Memory B cell (primary cell): ENCODE measurements at regions not wholly inside any gene's neighbourhood (a gene's known extent, or its start where the extent isn't known, plus 50 kb on each side); places are given as distances from the start of the nearest gene placed in this dataset.
"Not testable (repeated sequence)": the region's sequence is repeated elsewhere in the genome, so short reads cannot be mapped to it uniquely, and the experiment has no call there.

Experiments used
- ATAC-seq: fragments of 150-1000 bp; cut with Tn5 transposase; 2 replicates; pipeline ENCODE4 v1.10.0; 2021; ENCODE audit warnings: low read depth, mild to moderate bottlenecking, moderate library complexity
- DNase-seq, 2 donors: peaks; one replicate each; pipeline ENCODE4 v3.0.0; 2022; ENCODE audit warnings: low spot score in 2 of 2
- H3K27ac Mint-ChIP-seq: one replicate; pipeline ENCODE4 v1.8.0; 2022; ENCODE audit warnings: mild to moderate bottlenecking, moderate library complexity, mixed read lengths
- H3K27me3 Mint-ChIP-seq: one replicate; pipeline ENCODE4 v1.8.0; 2022; ENCODE audit warnings: mixed read lengths
- H3K36me3 Mint-ChIP-seq: one replicate; pipeline ENCODE4 v1.8.0; 2022; ENCODE audit warnings: mild to moderate bottlenecking, mixed read lengths
- H3K4me1 Mint-ChIP-seq: one replicate; pipeline ENCODE4 v1.8.0; 2022; ENCODE audit warnings: mixed read lengths
- H3K4me3 Mint-ChIP-seq: one replicate; pipeline ENCODE4 v1.8.0; 2022; ENCODE audit warnings: mild to moderate bottlenecking, moderate library complexity, mixed read lengths
- H3K9me3 Mint-ChIP-seq: one replicate; pipeline ENCODE4 v1.8.0; 2022; ENCODE audit warnings: mixed read lengths

- no peaks in the 10 kb centered on the region for H3K27me3 Mint-ChIP-seq
- no peak overlapping the region for H3K4me3 Mint-ChIP-seq
- ATAC-seq, result no peak
- no peaks in the 10 kb centered on the region for H3K4me1 Mint-ChIP-seq
- peaks cover 2% of the 10 kb centered on the region for H3K9me3 Mint-ChIP-seq
- no peak for DNase-seq
- H3K27ac Mint-ChIP-seq, result no peak overlapping the region
- H3K36me3 Mint-ChIP-seq, result no peaks in the 10 kb centered on the region
Measured at GRCh38 chr12:83559650-83560049, 872.9 kb downstream of the TMTC2 start.

GRCh38 chr12:83556040-83556439 lies 869.3 kb downstream of the TMTC2 start:
- not testable (repeated sequence) for ATAC-seq, H3K4me3 Mint-ChIP-seq, H3K36me3 Mint-ChIP-seq, DNase-seq, H3K27ac Mint-ChIP-seq, H3K9me3 Mint-ChIP-seq, H3K27me3 Mint-ChIP-seq, H3K4me1 Mint-ChIP-seq

GRCh38 chr12:83541446-83541845 lies 854.7 kb downstream of the TMTC2 start:
- Mint-ChIP-seq H3K4me3 (no peak overlapping the region), H3K9me3 (peaks cover 2% of the 10 kb centered on the region), H3K27ac (no peak overlapping the region), H3K27me3 (no peaks in the 10 kb centered on the region), H3K4me1 (no peaks in the 10 kb centered on the region), H3K36me3 (no peaks in the 10 kb centered on the region)
- ATAC-seq, result no peak
- no peak for DNase-seq

GRCh38 chr12:83538361-83538965 lies 851.8 kb downstream of the TMTC2 start:
- no peaks in the 10 kb centered on the region for H3K27me3 Mint-ChIP-seq
- ATAC-seq (no peak), DNase-seq (no peak)
- H3K4me1 Mint-ChIP-seq, result no peaks in the 10 kb centered on the region
- H3K9me3 Mint-ChIP-seq, result no peaks in the 10 kb centered on the region
- H3K4me3 Mint-ChIP-seq, result no peak overlapping the region
- H3K27ac Mint-ChIP-seq, result no peak overlapping the region
- H3K36me3 Mint-ChIP-seq, result no peaks in the 10 kb centered on the region

- Mint-ChIP-seq H3K4me3 (no peak overlapping the region), H3K9me3 (no peaks in the 10 kb centered on the region), H3K27ac (no peak overlapping the region), H3K4me1 (no peaks in the 10 kb centered on the region), H3K36me3 (no peaks in the 10 kb centered on the region), H3K27me3 (no peaks in the 10 kb centered on the region)
- ATAC-seq (no peak), DNase-seq (no peak)
Measured at GRCh38 chr12:83537428-83538053, 850.8 kb downstream of the TMTC2 start.

GRCh38 chr12:83536496-83536895 lies 849.8 kb downstream of the TMTC2 start:
- ATAC-seq (no peak), DNase-seq (no peak)
- Mint-ChIP-seq H3K27ac (no peak overlapping the region), H3K9me3 (no peaks in the 10 kb centered on the region), H3K4me1 (no peaks in the 10 kb centered on the region), H3K4me3 (no peak overlapping the region), H3K36me3 (no peaks in the 10 kb centered on the region), H3K27me3 (no peaks in the 10 kb centered on the region)

GRCh38 chr12:83528571-83528970 lies 841.9 kb downstream of the TMTC2 start:
- Mint-ChIP-seq H3K9me3 (peaks cover 5% of the 10 kb centered on the region), H3K27me3 (no peaks in the 10 kb centered on the region), H3K4me1 (no peaks in the 10 kb centered on the region), H3K4me3 (no peak overlapping the region), H3K36me3 (no peaks in the 10 kb centered on the region), H3K27ac (no peak overlapping the region)
- ATAC-seq (no peak), DNase-seq (no peak)

GRCh38 chr12:83527810-83528209 lies 841.1 kb downstream of the TMTC2 start:
- Mint-ChIP-seq H3K9me3 (peaks cover 10% of the 10 kb centered on the region), H3K4me3 (no peak overlapping the region), H3K4me1 (no peaks in the 10 kb centered on the region), H3K36me3 (no peaks in the 10 kb centered on the region), H3K27ac (no peak overlapping the region), H3K27me3 (no peaks in the 10 kb centered on the region)
- DNase-seq (no peak), ATAC-seq (no peak)

- no peaks in the 10 kb centered on the region for H3K27me3 Mint-ChIP-seq
- ATAC-seq (no peak), DNase-seq (no peak)
- H3K9me3 Mint-ChIP-seq, result peaks cover 2% of the 10 kb centered on the region
- H3K27ac Mint-ChIP-seq, result no peak overlapping the region
- H3K36me3 Mint-ChIP-seq, result no peaks in the 10 kb centered on the region
- H3K4me3 Mint-ChIP-seq, result no peak overlapping the region
- H3K4me1 Mint-ChIP-seq, result no peaks in the 10 kb centered on the region
Measured at GRCh38 chr12:83515306-83516026, 828.8 kb downstream of the TMTC2 start.

- H3K4me1 Mint-ChIP-seq, result no peaks in the 10 kb centered on the region
- no peaks in the 10 kb centered on the region for H3K27me3 Mint-ChIP-seq
- no peak for ATAC-seq
Measured at GRCh38 chr12:83514372-83514771, 827.7 kb downstream of the TMTC2 start.

GRCh38 chr12:83506841-83507240 lies 820.1 kb downstream of the TMTC2 start:
- no peaks in the 10 kb centered on the region for H3K4me1 Mint-ChIP-seq
- H3K4me3 Mint-ChIP-seq, result no peak overlapping the region
- DNase-seq (no peak), ATAC-seq (no peak)
- H3K36me3 Mint-ChIP-seq, result no peaks in the 10 kb centered on the region
- H3K27me3 Mint-ChIP-seq, result no peaks in the 10 kb centered on the region
- peaks cover 2% of the 10 kb centered on the region for H3K9me3 Mint-ChIP-seq
- H3K27ac Mint-ChIP-seq, result no peak overlapping the region

More at GRCh38 chr12:83514372-83514771, 827.7 kb downstream of the TMTC2 start:
- Mint-ChIP-seq H3K36me3 (no peaks in the 10 kb centered on the region), H3K9me3 (peaks cover 2% of the 10 kb centered on the region), H3K27ac (no peak overlapping the region), H3K4me3 (no peak overlapping the region)
- no peak for DNase-seq

- no peak for DNase-seq
- H3K9me3 Mint-ChIP-seq, result peaks cover 3% of the 10 kb centered on the region
Measured at GRCh38 chr12:83505586-83505985, 818.9 kb downstream of the TMTC2 start.

GRCh38 chr12:83499894-83500293 lies 813.2 kb downstream of the TMTC2 start:
- not testable (repeated sequence) for H3K27me3 Mint-ChIP-seq, H3K4me1 Mint-ChIP-seq, H3K27ac Mint-ChIP-seq

More at GRCh38 chr12:83505586-83505985, 818.9 kb downstream of the TMTC2 start:
- H3K27me3 Mint-ChIP-seq, result no peaks in the 10 kb centered on the region
- no peaks in the 10 kb centered on the region for H3K4me1 Mint-ChIP-seq
- ATAC-seq, result no peak
- H3K27ac Mint-ChIP-seq, result no peak overlapping the region
- no peaks in the 10 kb centered on the region for H3K36me3 Mint-ChIP-seq
- no peak overlapping the region for H3K4me3 Mint-ChIP-seq

GRCh38 chr12:83477696-83478095 lies 791.0 kb downstream of the TMTC2 start:
- Mint-ChIP-seq H3K4me1 (no peaks in the 10 kb centered on the region), H3K4me3 (no peak overlapping the region), H3K27ac (no peak overlapping the region), H3K36me3 (no peaks in the 10 kb centered on the region), H3K9me3 (peaks cover 2% of the 10 kb centered on the region), H3K27me3 (no peaks in the 10 kb centered on the region)
- no peak for ATAC-seq
- no peak for DNase-seq

More at GRCh38 chr12:83499894-83500293, 813.2 kb downstream of the TMTC2 start:
- ATAC-seq, H3K36me3 Mint-ChIP-seq, H3K9me3 Mint-ChIP-seq, DNase-seq, H3K4me3 Mint-ChIP-seq: not testable (repeated sequence)
